ENCODE measurements at regions not wholly inside any gene's neighbourhood (a gene's known extent, or its start where the extent isn't known, plus 50 kb on each side); places are given as distances from the start of the nearest gene placed in this dataset.

DNA sequence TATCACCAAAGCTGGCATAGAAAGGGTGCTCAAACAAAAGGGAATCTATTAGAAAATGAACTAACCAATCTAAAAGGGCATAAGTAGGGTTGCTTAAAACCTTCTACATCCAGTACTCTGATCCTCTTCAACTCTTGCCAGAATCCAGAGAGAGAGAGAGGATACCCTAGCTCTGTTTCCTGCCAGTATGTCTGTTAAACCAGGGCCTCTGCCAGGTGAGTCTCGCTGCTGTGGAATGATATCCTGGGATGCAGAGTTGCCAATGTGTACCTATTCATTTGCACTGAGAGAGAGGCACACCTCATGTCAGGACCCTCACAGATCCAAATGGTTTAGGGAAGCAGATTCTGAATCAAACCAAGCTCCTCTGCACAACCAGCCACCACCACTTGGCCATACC, 79.8 kb upstream of the DYNLRB2 start:
- peaks cover 6% of the 10 kb centered on the region for H3K4me1 Mint-ChIP-seq
- no peaks in the 10 kb centered on the region for H3K36me3 Mint-ChIP-seq (ENCODE audit: low read depth)
- DNase-seq (no peak), ATAC-seq (ENCODE audit: low read depth) (no peak)
- TF ChIP-seq CTCF (IDR thresholded peaks at IDR 0.05) = no peak
- POLR2A ChIA-PET = no interaction called here
- H3K27ac Mint-ChIP-seq = no peak overlapping the region
- H3K27me3 Mint-ChIP-seq = peaks cover 38% of the 10 kb centered on the region
- intact Hi-C loops (cut with micrococcal nuclease) = loop anchor here (10.0 kb wide), 1 partner anchor 1536 kb away; no protein-coding TSS in a partner anchor
- CTCF ChIA-PET = no interaction called here
- H3K4me3 Mint-ChIP-seq = no peak overlapping the region
- no peaks in the 10 kb centered on the region for H3K9me3 Mint-ChIP-seq

DNA sequence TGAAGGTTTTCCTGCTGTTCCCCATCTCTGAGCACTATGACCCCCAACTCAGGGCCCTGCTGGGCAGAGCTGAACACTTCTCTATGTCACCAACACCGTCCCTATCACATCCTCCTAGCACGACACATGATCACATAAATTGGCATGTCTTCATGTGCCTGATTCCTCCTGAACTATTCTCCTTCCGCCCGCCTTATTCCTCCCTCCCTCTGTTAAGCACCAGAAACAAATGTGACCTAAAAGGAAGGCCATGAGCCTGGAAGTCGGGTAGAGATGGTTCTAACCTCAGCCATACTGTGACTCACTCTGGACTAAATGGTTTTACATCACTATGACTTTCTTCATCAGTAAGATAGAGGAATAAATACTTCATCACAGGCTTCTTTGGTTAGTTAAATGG, 80.8 kb upstream of the DYNLRB2 start:
- DNase-seq = no peak
- Mint-ChIP-seq H3K4me1 (no peaks in the 10 kb centered on the region), H3K27me3 (peaks cover 39% of the 10 kb centered on the region), H3K36me3 (ENCODE audit: low read depth) (no peaks in the 10 kb centered on the region), H3K27ac (no peak overlapping the region), H3K4me3 (no peak overlapping the region), H3K9me3 (no peaks in the 10 kb centered on the region)
- intact Hi-C loops (cut with micrococcal nuclease) = loop anchor here (10.0 kb wide), 1 partner anchor 1535 kb away; no protein-coding TSS in a partner anchor
- ChIA-PET CTCF (no interaction called here), POLR2A (no interaction called here)
- no peak for TF ChIP-seq CTCF (IDR thresholded peaks at IDR 0.05)
- ATAC-seq (ENCODE audit: low read depth) = no peak

DNA sequence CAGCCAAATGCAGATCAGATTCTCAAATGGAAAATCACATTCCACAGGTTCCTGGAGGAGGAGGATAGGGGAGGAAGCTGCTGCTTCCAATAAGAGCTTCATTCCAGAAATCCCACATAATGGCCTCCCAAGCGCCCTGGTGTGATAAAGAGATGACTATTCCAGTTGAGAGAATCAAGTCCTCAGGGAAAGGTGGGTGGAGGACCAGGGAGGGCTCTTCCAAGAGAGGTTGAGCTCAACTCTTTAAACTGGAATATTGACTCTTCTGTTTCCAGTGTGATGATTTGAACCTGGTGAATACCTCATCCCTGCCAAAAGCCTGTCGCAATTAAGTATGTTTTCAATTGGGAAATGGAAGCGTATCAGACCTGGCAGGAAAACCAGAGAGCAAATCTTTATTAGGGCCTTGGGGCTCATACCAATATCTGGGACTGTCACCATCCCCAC, 81.4 kb upstream of the DYNLRB2 start:
- no peak overlapping the region for H3K27ac Mint-ChIP-seq
- no peak for TF ChIP-seq CTCF (IDR thresholded peaks at IDR 0.05)
- H3K36me3 Mint-ChIP-seq (ENCODE audit: low read depth) = no peaks in the 10 kb centered on the region
- H3K4me1 Mint-ChIP-seq = no peaks in the 10 kb centered on the region
- H3K9me3 Mint-ChIP-seq = no peaks in the 10 kb centered on the region
- ChIA-PET CTCF (no interaction called here), POLR2A (no interaction called here)
- DNase-seq = no peak
- peaks cover 34% of the 10 kb centered on the region for H3K27me3 Mint-ChIP-seq
- intact Hi-C loops (cut with micrococcal nuclease) = no loop called here
- ATAC-seq (ENCODE audit: low read depth) = no peak
- H3K4me3 Mint-ChIP-seq = no peak overlapping the region

DNA sequence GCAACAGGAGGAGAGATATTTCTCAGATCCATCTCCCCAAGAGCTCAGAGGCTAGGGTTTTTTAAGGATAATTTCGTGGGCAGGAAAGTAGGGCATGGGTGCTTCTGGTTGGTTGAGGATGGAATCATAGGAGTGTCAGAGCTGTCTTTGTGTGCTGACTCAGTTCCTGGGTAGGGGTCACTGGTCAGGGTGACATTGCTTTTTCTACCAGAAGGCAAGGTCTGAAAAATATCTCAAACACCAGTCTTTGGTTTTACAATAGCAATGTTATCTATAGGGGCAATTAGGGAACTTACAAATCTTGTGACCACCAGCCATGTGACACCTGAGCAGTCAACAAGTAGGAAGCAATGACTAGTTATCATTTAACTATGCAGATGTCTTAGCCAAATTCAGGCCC, 82.9 kb upstream of the DYNLRB2 start:
- ATAC-seq (ENCODE audit: low read depth) (no peak), DNase-seq (no peak)
- H3K27ac Mint-ChIP-seq = no peak overlapping the region
- H3K4me1 Mint-ChIP-seq = no peaks in the 10 kb centered on the region
- intact Hi-C loops (cut with micrococcal nuclease) = no loop called here
- H3K4me3 Mint-ChIP-seq = no peak overlapping the region
- H3K36me3 Mint-ChIP-seq (ENCODE audit: low read depth) = no peaks in the 10 kb centered on the region
- H3K27me3 Mint-ChIP-seq = peaks cover 20% of the 10 kb centered on the region
- no peaks in the 10 kb centered on the region for H3K9me3 Mint-ChIP-seq
- ChIA-PET POLR2A (no interaction called here), CTCF (no interaction called here)
- no peak for TF ChIP-seq CTCF (IDR thresholded peaks at IDR 0.05)

- Mint-ChIP-seq H3K4me1 (no peaks in the 10 kb centered on the region), H3K36me3 (ENCODE audit: low read depth) (no peaks in the 10 kb centered on the region)
- CTCF ChIA-PET = no interaction called here
Measured at GRCh38 chr16:80454802-80455201, 86.0 kb upstream of the DYNLRB2 start.

More at GRCh38 chr16:80454802-80455201, 86.0 kb upstream of the DYNLRB2 start:
- Mint-ChIP-seq H3K27me3 (peaks cover 6% of the 10 kb centered on the region), H3K27ac (no peak overlapping the region), H3K4me3 (no peak overlapping the region), H3K9me3 (no peaks in the 10 kb centered on the region)
- DNase-seq (no peak), ATAC-seq (ENCODE audit: low read depth) (no peak)
- POLR2A ChIA-PET = no interaction called here
- intact Hi-C loops (cut with micrococcal nuclease) = no loop called here
- no peak for TF ChIP-seq CTCF (IDR thresholded peaks at IDR 0.05)
